HG03196 (cell line): ENCODE measurements at regions not wholly inside any gene's neighbourhood (a gene's known extent, or its start where the extent isn't known, plus 50 kb on each side); places are given as distances from the start of the nearest gene placed in this dataset.

Experiments used
- ATAC-seq: cut with Tn5 transposase; IDR thresholded peaks from one replicate; pipeline ENCODE4 v1.9.1; 2021; ENCODE audit not compliant: unreplicated experiment

DNA sequence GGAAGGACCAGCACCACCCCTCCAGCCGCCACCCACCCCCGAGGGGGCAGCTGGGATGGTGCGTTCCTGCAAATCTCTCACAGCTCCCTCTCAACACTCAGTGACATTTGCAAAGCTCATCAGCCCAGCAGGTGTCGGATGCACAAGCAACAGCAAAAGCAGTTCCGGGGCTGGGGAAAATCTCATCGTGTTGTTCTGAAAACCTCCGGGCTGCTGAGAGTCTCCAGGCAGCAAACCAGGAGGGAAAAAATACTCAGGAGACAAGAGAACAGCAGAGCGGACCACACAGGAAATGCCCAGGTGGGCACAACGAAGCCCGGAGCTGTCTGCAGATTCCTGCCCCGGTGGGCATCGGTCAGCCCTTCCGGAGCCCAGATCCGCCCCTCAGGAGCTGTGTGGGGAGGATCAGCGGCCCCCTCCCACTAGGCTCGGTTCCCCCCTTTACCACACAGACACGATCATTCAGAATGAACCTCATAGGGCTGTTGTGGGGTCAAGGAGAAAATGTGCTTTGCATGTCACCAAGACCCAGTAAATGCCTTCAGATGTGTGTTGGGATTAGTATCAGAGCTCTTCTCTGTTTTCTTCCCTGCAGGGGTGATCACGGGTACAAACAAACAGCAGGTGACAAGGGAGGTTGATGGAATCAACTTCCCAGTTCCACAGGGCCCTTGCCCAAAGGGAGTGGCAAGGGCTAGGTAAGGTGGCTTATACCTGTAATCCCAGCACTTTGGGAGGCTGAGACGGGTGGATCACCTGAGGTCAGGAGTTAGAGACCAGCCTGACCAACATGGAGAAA is 127.0 kb upstream of the TIAM1 start:
- ATAC-seq = no peak

DNA sequence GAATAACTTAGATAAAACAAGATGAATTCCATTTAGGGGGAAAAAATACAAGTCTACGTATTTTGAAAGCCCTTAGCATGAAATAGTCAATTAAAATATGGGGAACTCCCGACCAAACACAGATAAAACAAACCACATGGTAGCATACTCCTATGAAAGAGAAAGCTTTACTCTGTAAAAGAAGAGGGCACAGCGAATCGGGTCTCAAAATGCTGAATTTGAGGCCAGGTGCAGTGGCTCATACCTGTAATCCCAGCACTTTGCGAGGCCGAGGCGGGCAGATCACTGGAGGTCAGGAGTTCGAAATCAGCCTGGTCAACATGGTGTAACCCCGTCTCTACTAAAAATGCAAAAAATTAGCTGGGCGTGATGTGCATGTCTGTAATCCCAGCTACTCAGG is 116.9 kb upstream of the TIAM1 start:
- no peak for ATAC-seq

DNA sequence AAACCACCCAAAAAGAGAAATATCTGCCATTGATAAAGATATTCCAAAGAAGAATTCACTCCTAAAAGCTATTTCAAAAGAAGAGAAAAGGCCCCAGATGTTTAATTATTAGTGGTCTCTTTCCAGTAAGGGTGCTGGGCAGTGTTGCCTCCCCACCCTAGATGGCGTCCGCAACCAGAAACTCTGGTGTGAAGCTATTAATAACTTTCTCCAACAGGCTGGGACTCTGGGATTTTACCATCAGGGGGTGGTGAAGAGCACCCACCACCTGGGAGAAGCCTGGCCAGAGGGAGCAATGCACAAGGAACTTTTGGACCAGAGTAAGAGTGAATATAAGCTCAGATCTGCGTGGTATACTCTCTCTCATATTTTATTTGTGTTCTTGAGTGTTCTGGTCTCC is 115.4 kb upstream of the TIAM1 start:
- no peak for ATAC-seq

DNA sequence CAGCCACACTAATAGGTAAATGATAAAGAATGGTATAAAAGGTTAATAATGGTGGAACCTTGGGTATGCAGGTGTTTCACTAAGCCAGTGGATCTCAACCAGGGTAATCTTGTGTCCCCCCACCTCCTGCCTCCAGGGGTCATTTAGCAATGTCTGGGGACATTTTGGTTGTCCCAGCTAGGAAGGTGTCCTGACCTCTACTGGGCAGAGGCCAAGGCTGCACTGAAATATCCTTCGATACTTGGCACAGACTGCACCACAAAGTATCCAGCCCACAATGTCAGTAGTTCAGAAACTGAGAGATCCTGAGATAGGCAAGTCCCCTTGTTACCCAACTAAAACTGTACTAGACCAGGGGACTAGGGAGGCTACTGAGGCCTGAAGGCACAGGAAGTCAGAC is 113.6 kb upstream of the TIAM1 start:
- no peak for ATAC-seq

DNA sequence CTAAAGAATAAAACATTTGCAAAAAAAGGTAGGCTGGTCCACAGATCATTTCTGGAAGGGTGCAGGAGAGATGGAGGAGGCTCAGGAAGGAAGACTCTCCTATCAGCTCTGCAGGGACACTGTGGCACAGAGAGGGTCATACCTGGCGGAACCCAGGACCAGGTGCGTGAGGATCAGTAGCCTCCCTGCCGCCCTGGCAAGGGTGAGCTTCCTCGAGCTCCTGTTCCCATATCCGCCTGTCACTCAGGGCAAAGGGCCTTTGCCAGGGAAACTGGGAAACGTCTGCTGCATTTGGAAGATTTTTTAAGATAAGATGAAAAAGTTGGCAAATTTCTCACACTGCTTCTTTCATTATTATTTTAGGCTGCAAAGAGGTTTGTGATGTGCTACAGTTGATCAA is 112.1 kb upstream of the TIAM1 start:
- no peak for ATAC-seq

DNA sequence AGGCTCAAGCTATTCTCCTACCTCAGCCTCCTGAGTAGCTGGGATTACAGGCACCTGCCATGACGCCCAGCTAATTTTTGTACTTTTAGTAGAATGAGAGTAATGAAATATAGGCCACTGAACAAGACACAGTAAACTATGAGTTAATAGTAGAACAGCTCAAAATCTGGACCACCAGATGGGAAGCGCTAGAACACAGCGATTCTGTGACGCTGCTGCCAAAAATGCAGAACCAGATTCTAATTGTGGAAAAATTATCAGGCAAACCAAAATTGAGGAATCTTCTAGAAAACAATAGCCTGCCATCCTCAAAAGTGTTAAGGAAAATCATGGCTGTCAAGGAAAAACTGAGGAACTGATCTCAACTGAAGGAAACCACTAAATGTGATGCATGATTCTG is 111.4 kb upstream of the TIAM1 start:
- ATAC-seq = no peak

DNA sequence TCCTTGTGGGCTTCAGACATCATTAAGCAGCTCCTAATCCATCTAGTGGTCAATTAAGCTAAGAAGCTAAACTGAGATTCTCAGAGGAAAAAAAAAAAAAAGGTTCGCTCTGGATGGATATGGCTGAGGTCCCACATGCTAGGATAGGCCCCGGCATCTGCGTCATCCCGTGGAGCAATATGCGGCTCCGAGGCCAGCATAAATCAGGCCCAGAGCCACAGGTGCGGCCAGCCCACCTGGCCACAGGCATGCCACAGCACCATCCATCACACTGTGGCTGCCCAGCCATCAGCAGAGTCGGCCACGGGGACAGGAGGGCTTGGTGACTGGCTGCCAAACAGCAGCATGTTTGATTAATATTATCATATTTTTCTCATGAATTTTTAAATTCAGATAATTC is 106.9 kb upstream of the TIAM1 start:
- ATAC-seq = no peak

DNA sequence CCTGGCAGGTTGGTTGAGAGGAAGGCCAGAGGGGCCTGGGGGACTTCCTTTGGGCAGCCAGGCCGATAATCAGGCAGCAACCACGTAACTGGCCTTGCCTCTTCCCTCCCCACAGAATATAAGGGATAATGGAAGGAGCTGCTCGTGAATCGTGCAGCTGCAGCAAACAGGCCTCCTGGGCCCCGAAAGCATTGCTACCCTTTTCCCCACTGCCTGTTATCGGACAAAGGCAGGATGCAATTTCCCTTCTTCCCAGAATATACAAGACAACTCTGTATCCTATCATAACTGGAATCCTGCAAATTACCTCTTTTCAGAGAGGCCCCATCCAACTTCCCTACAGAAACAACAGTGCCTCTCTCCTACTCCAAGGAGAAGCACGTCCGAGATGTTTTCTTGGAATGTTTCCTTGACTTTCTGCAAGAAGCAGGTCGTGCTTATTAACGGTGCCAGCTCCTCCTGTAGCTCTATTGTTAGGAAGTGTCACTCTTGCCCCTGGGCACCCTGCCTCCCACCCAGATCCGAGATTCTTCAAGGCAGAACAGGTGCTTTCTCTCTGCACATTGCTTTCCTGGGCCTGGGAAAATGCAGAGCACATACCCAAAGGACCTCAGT is 106.0 kb upstream of the TIAM1 start:
- no peak for ATAC-seq

DNA sequence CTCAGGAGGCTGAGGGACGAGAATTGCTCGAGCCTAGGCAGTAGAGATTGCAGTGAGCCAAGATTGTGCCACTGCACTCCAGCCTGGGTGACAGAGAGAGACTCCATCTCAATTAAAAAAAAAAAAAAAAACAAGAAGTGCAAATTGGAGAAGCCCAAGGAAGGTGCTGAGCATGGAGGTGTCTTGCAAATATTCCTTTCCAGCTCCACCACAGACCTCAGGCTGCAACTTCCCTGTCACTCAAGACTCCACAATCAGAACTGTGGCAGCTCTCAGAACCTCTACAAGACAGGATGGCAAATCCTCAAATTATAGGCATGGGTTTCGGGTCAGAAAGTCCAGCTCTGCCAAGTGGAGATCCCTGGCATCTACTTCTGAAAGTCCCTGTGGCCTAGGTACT is 104.4 kb upstream of the TIAM1 start:
- no peak for ATAC-seq

GRCh38 chr21:31447505-31447904 is 103.4 kb upstream of the TIAM1 start:
- no peak for ATAC-seq

- ATAC-seq = no peak
These were observed 102.3 kb upstream of the TIAM1 start for GRCh38 chr21:31446226-31446855.

- ATAC-seq = no peak
These were observed 101.1 kb upstream of the TIAM1 start for GRCh38 chr21:31445137-31445536.

GRCh38 chr21:31443736-31444521 is 99.9 kb upstream of the TIAM1 start:
- ATAC-seq = no peak

GRCh38 chr21:31442339-31442738 is 98.3 kb upstream of the TIAM1 start:
- ATAC-seq = no peak

DNA sequence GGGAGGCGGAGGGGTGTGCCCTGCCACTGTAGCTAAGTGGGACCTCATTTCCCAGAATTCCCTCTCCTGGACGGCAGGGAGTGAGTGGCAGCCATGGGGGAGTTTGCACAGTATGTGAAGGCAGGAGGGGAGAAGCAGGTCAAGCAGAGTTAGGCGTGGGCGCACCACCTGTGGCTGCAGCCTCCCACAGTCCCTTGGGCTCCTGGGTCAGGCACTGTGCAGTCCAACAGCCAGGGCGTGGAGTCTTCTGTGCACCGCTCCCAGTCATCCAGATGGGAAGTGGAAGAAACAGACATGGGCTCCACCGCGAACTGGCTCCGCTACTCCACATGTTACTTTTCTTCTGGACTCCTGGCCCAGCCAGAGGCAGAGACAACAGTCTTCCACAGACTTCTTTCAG is 85.4 kb upstream of the TIAM1 start:
- no peak for ATAC-seq

DNA sequence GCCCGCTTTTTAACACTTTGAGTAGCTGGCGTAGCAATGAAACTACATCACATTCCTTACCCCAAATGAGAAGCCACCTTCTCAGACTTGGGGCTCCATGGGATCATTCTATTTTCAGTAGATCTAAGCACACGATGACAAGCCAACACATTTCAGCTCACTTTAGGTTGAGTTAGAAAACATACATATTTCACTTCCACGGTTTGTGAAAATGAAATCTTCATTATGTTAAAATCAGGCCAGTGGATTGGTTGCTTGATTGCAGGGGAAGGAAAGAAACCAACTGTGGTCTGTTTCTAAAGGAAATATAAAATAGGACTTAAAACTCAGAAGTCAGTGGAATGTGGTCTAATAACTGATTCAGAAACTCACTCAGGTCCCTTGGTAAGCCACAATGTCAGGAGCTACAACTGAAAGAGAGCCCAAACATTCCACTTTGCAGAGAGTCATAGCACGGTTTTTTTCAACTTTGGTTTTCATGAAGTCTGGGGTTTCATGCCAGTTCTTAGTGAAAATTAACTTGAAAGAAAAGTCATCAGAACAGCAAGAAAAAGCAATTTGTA is 82.3 kb upstream of the TIAM1 start:
- no peak for ATAC-seq

DNA sequence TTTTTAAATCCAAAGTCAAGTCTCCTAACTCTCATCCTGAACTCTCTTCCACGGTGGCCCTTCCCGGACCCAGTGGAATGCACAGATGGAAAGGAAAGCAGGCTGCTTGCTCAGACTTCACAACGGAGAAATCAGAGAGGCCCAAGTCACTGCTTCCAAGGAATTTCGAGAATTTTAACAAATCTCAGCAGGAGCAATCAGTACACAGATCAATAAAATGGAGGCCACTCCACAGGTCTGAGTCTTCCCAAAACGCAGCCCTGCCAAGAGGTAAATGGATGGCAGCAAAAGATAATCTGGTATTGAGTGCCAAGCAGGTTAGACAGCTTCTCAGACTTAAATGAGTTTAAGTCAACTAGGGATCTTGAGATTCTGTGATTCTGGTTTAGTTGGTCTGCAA is 81.1 kb upstream of the TIAM1 start:
- ATAC-seq = no peak

DNA sequence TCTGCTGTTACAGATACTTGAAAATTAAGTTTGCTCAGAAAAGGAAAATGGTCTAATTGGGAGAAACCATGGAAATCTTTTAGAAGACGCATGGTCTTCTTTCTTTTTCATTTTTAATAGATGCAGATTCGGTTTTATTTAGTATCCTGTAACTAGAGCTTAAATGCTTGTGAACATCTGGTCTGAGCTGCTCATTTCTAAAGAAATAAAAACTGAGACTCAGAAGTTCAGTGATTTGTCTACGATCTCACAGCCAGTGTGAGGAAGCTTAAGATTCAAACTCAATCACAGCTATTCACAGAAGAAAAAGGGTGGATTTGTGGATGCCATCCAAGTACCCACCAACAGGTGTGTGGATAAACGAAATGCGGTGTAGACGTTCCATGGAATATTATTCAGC is 80.0 kb upstream of the TIAM1 start:
- no peak for ATAC-seq

DNA sequence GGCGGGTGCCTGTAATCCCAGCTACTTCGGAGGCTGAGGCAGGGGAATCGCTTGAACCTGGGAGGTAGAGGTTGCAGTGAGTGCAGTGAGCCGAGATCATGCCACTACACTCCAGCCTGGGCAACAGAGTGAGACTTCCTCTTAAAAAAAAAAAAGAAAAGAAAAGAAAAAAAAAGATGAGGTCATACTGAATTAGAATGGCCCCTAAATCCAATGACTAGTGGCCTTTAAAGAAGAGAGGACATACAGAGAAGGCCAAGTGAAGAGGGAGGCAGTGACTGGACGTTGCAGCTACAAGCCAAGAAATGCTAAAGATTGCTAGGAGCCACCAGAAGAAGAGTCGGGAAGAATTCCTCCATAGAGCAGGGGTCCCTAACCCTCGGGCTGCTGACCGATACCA is 76.9 kb upstream of the TIAM1 start:
- no peak for ATAC-seq

GRCh38 chr21:31420354-31420753 is 76.3 kb upstream of the TIAM1 start:
- ATAC-seq = no peak

GRCh38 chr21:31418377-31419001 is 74.4 kb upstream of the TIAM1 start:
- no peak for ATAC-seq
